Glomerular visceral epithelial cell (primary cell): ENCODE measurements at regions not wholly inside any gene's neighbourhood (a gene's known extent, or its start where the extent isn't known, plus 50 kb on each side); places are given as distances from the start of the nearest gene placed in this dataset.

Experiments used
- DNase-seq: peaks from one replicate; pipeline ENCODE4 v3.0.0-alpha.2; 2016; ENCODE audit errors: extremely low spot score

- DNase-seq = no peak
These were observed 66.3 kb upstream of the SP4 start for GRCh38 chr7:21361413-21362125.

- DNase-seq = no peak
These were observed 63.0 kb upstream of the SP4 start for GRCh38 chr7:21364801-21365271.

GRCh38 chr7:21365866-21366624 lies 61.8 kb upstream of the SP4 start:
- DNase-seq = no peak

GRCh38 chr7:21367081-21367480 lies 60.8 kb upstream of the SP4 start:
- DNase-seq = no peak

- DNase-seq = no peak
These were observed 60.3 kb upstream of the SP4 start for GRCh38 chr7:21367537-21367936.

GRCh38 chr7:21368317-21368716 lies 59.6 kb upstream of the SP4 start:
- DNase-seq = no peak

GRCh38 chr7:21370283-21370982 lies 57.5 kb upstream of the SP4 start:
- DNase-seq = no peak

- no peak for DNase-seq
These were observed 56.5 kb upstream of the SP4 start for GRCh38 chr7:21371360-21371759.

- no peak for DNase-seq
These were observed 54.9 kb upstream of the SP4 start for GRCh38 chr7:21373031-21373430.

GRCh38 chr7:21374134-21374533 lies 53.7 kb upstream of the SP4 start:
- no peak for DNase-seq

- DNase-seq = no peak
These were observed 50.3 kb upstream of the SP4 start for GRCh38 chr7:21377545-21377944.
